B cell (primary cell): ENCODE measurements at regions not wholly inside any gene's neighbourhood (a gene's known extent, or its start where the extent isn't known, plus 50 kb on each side); places are given as distances from the start of the nearest gene placed in this dataset.

Experiments
- ATAC-seq: fragments of 200-7000 bp; cut with Tn5 transposase; one replicate; pipeline ENCODE4 v1.10.0; 2021; ENCODE audit warnings: low read depth, mild to moderate bottlenecking, moderate number of reproducible peaks, moderate library complexity
- CTCF ChIA-PET: fragments of 350-600 bp; sonication (Branson Sonifier 250); formaldehyde crosslinking; loops from one replicate; lab custom pipeline; 2021; ENCODE audit warnings: antibody characterized with exemption, inconsistent platforms; lab: Charles Lee
- POLR2A ChIA-PET: fragments of 350-600 bp; sonication (Branson Sonifier 250); formaldehyde crosslinking; loops from one replicate; lab custom pipeline; 2021; ENCODE audit warnings: antibody characterized with exemption; lab: Charles Lee
- DNase-seq: peaks from one replicate; pipeline ENCODE4 v3.0.0; 2013
- H2AFZ ChIP-seq: 2 replicates; pipeline ENCODE4 v1.6.1; 2012; ENCODE audit warnings: mild to moderate bottlenecking, low read depth, low read length; ENCODE audit not compliant: insufficient read depth, poor library complexity, severe bottlenecking
- H3K27ac ChIP-seq, 2 donors: 1 replicate in 1 of 2; 2 replicates in 1 of 2; pipeline ENCODE4 v1.5.1; 2012 to 2013; ENCODE audit warnings: low read length in 2 of 2, mild to moderate bottlenecking in 2 of 2, moderate library complexity in 1 of 2
- H3K27me3 ChIP-seq, 4 experiments: fragments of 200-600 bp in 1 of 4; sonication (generic) in 1 of 4; replicated peaks in 1 of 4; 1 replicate in 2 of 4; 2 replicates in 2 of 4; pipeline versions ENCODE4 v1.6.1 to v1.7.0; 2013 to 2016; ENCODE audit warnings: low read length in 3 of 4, mild to moderate bottlenecking in 2 of 4, mixed read lengths in 1 of 4, moderate library complexity in 1 of 4; ENCODE audit not compliant: insufficient read depth in 4 of 4, control insufficient read depth in 3 of 4; ENCODE audit errors: control extremely low read depth in 1 of 4
- H3K36me3 ChIP-seq, 2 experiments: replicated peaks in 1 of 2; 1 replicate in 1 of 2; 2 replicates in 1 of 2; pipeline versions ENCODE4 v1.6.1 to v1.7.1; 2013; ENCODE audit warnings: low read length in 1 of 2; ENCODE audit not compliant: insufficient read depth in 2 of 2, control insufficient read depth in 1 of 2; ENCODE audit errors: control extremely low read depth in 1 of 2, extremely low read depth in 1 of 2
- H3K4me1 ChIP-seq, 2 donors: fragments of 200-600 bp in 1 of 2; sonication (generic) in 1 of 2; 1 replicate in 1 of 2; 2 replicates in 1 of 2; pipeline versions ENCODE4 v1.5.1 to v1.6.1; 2013 to 2017; ENCODE audit warnings: low read length in 2 of 2; ENCODE audit not compliant: control insufficient read depth in 2 of 2, insufficient read depth in 2 of 2
- H3K4me2 ChIP-seq: replicated peaks from 2 replicates; pipeline ENCODE3; 2012; ENCODE audit warnings: mild to moderate bottlenecking, low read depth, low read length; ENCODE audit not compliant: poor library complexity, severe bottlenecking
- H3K4me3 ChIP-seq, 5 experiments: fragments of 200-600 bp in 1 of 5; sonication (generic) in 1 of 5; 1 replicate in 3 of 5; 2 replicates in 2 of 5; pipeline versions ENCODE4 v1.5.1 to v1.7.0; 2011 to 2016; ENCODE audit warnings: low read length in 4 of 5, mild to moderate bottlenecking in 4 of 5, low read depth in 2 of 5, control low read depth in 1 of 5, moderate library complexity in 1 of 5; ENCODE audit not compliant: insufficient read depth in 1 of 5; ENCODE audit errors: control extremely low read depth in 1 of 5, extremely low read depth in 1 of 5
- H3K79me2 ChIP-seq: fragments of 200-600 bp; sonication (generic); one replicate; pipeline ENCODE4 v1.6.0; 2016; ENCODE audit warnings: low read length; ENCODE audit not compliant: control insufficient read depth, insufficient read depth
- H3K9ac ChIP-seq: fragments of 200-600 bp; sonication (generic); 2 replicates; pipeline ENCODE4 v1.6.1; 2017; ENCODE audit warnings: mild to moderate bottlenecking, low read length, moderate library complexity
- H3K9me3 ChIP-seq, 3 donors: one replicate each; pipeline versions ENCODE4 v1.6.1 to v1.7.1; 2013; ENCODE audit warnings: low read length in 2 of 3; ENCODE audit not compliant: control insufficient read depth in 2 of 3, insufficient read depth in 1 of 3; ENCODE audit errors: control extremely low read depth in 1 of 3
- H4K20me1 ChIP-seq: 2 replicates; pipeline ENCODE4 v1.6.0; 2012; ENCODE audit warnings: mild to moderate bottlenecking, low read length; ENCODE audit not compliant: insufficient read depth, control insufficient read depth, poor library complexity, severe bottlenecking
- H3K27ac Mint-ChIP-seq: one replicate; pipeline ENCODE4 v1.8.0; 2021; ENCODE audit warnings: mixed read lengths
- H3K27me3 Mint-ChIP-seq: one replicate; pipeline ENCODE4 v1.8.0; 2021; ENCODE audit warnings: mixed read lengths
- H3K4me1 Mint-ChIP-seq: one replicate; pipeline ENCODE4 v1.8.0; 2021; ENCODE audit warnings: mixed read lengths
- H3K4me3 Mint-ChIP-seq: one replicate; pipeline ENCODE4 v1.8.0; 2021; ENCODE audit warnings: mixed read lengths
- H3K9me3 Mint-ChIP-seq: one replicate; pipeline ENCODE4 v1.8.0; 2022; ENCODE audit warnings: mixed read lengths; ENCODE audit not compliant: insufficient read depth
- CTCF ChIP-seq: fragments of 200-600 bp; IDR thresholded peaks from one replicate; pipeline ENCODE4 v1.8.0; 2022; ENCODE audit warnings: antibody characterized with exemption, mild to moderate bottlenecking
- EZH2 ChIP-seq: IDR thresholded peaks from 2 replicates; pipeline ENCODE4 v1.6.1; 2012; ENCODE audit warnings: borderline replicate concordance, low read depth, mild to moderate bottlenecking, moderate library complexity, low read length; ENCODE audit not compliant: insufficient read depth, poor library complexity, severe bottlenecking
- WGBS: methylation state at CpG from one replicate; pipeline ENCODE4 v1.1.5; 2013; ENCODE audit warnings: missing lambda C conversion rate; ENCODE audit not compliant: insufficient coverage; 5-methylcytosine and 5-hydroxymethylcytosine counted together
- intact Hi-C: fragments of 100-400 bp; cut with micrococcal nuclease; formaldehyde crosslinking; loops from one replicate; pipeline ENCODE4 v1.10.0; 2022

- Mint-ChIP-seq H3K27me3 (no peaks in the 10 kb centered on the region), H3K4me1 (no peaks in the 10 kb centered on the region), H3K27ac (no peak overlapping the region), H3K9me3 (no peaks in the 10 kb centered on the region), H3K4me3 (no peak overlapping the region)
- intact Hi-C loops: no loop called here
- Histone ChIP-seq H3K9me3 (no peaks in the 10 kb centered on the region), H3K27me3 (no peaks in the 10 kb centered on the region), H3K4me2 (no peak overlapping the region), H3K27ac (no peak overlapping the region), H3K79me2 (no peaks in the 10 kb centered on the region), H2AFZ (no peak overlapping the region), H3K4me3 (no peak overlapping the region), H3K36me3 (no peaks in the 10 kb centered on the region), H3K9ac (no peak overlapping the region), H4K20me1 (no peaks in the 10 kb centered on the region), H3K4me1 (no peaks in the 10 kb centered on the region)
- TF ChIP-seq EZH2 (no peak), CTCF (no peak)
- DNase-seq (no peak), ATAC-seq (no peak)
- no CpG with 5 or more reads among the region's 3 CpGs for WGBS
- POLR2A ChIA-PET: no interaction called here
- CTCF ChIA-PET: no interaction called here
These were observed 281.4 kb downstream of the GPM6A start for GRCh38 chr4:175530655-175531054.

DNA sequence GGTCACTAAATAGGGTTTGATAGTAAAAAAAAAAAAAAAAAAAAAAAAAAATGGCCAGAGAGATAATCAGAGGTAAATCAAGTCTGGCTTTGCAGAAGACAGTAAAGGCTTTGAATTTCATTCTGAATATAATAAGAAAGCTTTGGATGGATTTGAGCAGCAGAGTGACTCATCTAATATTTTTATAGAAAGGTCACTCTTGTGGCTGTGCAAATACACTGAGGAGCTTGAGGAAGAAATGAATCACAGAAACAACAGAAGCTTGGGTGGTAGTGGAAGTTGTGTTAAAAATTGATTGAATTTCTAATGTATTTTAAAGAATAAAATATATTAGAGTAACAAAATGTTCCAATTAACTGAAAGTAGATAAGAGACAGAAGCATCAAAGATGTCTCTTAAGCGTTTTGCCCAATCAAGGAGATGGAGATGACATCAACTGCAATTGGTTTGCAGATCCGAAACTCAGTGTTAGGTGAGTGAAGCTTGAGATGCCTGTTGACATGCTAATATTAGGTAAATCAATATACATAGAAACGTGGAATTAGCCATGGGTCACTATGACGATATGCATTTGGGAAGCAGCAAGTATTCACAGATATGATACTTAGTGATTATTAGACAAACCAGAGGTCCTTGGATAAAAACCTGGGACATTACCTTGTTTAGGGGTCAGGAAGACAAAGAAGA lies 280.5 kb downstream of the GPM6A start:
- no peak for ATAC-seq
- Histone ChIP-seq H2AFZ (no peak overlapping the region), H3K79me2 (no peaks in the 10 kb centered on the region), H3K9me3 (no peaks in the 10 kb centered on the region), H4K20me1 (no peaks in the 10 kb centered on the region), H3K9ac (no peak overlapping the region), H3K4me1 (no peaks in the 10 kb centered on the region), H3K4me3 (no peak overlapping the region), H3K4me2 (no peak overlapping the region), H3K27ac (no peak overlapping the region), H3K36me3 (no peaks in the 10 kb centered on the region), H3K27me3 (no peaks in the 10 kb centered on the region)
- CTCF ChIA-PET: interaction anchor here (0.7 kb wide), 1 partner anchor 367 kb away, joined by 3 read pairs; no protein-coding TSS in a partner anchor
- Mint-ChIP-seq H3K9me3 (no peaks in the 10 kb centered on the region), H3K27me3 (no peaks in the 10 kb centered on the region), H3K4me3 (no peak overlapping the region), H3K4me1 (no peaks in the 10 kb centered on the region), H3K27ac (no peak overlapping the region)
- intact Hi-C loops: no loop called here
- no peak for TF ChIP-seq EZH2
- no peak for DNase-seq
- POLR2A ChIA-PET: no interaction called here
- 100% methylated on average over 1 of the region's 4 CpGs for WGBS
